ENCODE measurements at regions not wholly inside any gene's neighbourhood (a gene's known extent, or its start where the extent isn't known, plus 50 kb on each side); places are given as distances from the start of the nearest gene placed in this dataset.

- TF ChIP-seq EZH2 (optimal IDR thresholded peaks at IDR 0.05; ENCODE audit: low read depth, low read length) = no peak
- TF ChIP-seq CTCF (IDR thresholded peaks at IDR 0.05; ENCODE audit: low read length) = no peak
- TF ChIP-seq EZH2phosphoT487 (IDR thresholded peaks at IDR 0.05; ENCODE audit: low read length) = no peak
These were observed 168.5 kb upstream of the ID4 start for GRCh38 chr6:19668710-19669109.

Measured in MM.1S (cell line).